Progenitor cell of endocrine pancreas (in vitro differentiated cells): ENCODE measurements at regions not wholly inside any gene's neighbourhood (a gene's known extent, or its start where the extent isn't known, plus 50 kb on each side); places are given as distances from the start of the nearest gene placed in this dataset.

Experiments used
- DNase-seq: peaks from one replicate; pipeline ENCODE4 v3.0.0; 2021; ENCODE audit warnings: low spot score; ENCODE audit not compliant: unreplicated experiment
- H3K27ac Mint-ChIP-seq: 2 replicates; pipeline ENCODE4 v1.8.0; 2021; ENCODE audit warnings: mild to moderate bottlenecking, moderate library complexity, mixed read lengths
- H3K27me3 Mint-ChIP-seq: 2 replicates; pipeline ENCODE4 v1.8.0; 2021; ENCODE audit warnings: mixed read lengths
- H3K36me3 Mint-ChIP-seq: 2 replicates; pipeline ENCODE4 v1.8.0; 2022; ENCODE audit warnings: mixed read lengths; ENCODE audit not compliant: insufficient read depth
- H3K4me1 Mint-ChIP-seq: 2 replicates; pipeline ENCODE4 v1.8.0; 2021; ENCODE audit warnings: low read depth, mixed read lengths
- H3K4me3 Mint-ChIP-seq: 2 replicates; pipeline ENCODE4 v1.8.0; 2021; ENCODE audit warnings: low read depth, mild to moderate bottlenecking, moderate library complexity, mixed read lengths
- H3K9me3 Mint-ChIP-seq: 2 replicates; pipeline ENCODE4 v1.8.0; 2021; ENCODE audit warnings: low read depth, mixed read lengths
- CTCF ChIP-seq: fragments of 200-600 bp; sonication (generic); IDR thresholded peaks from one replicate; pipeline ENCODE4 v1.5.0; 2021; ENCODE audit warnings: antibody characterized with exemption, mild to moderate bottlenecking; ENCODE audit not compliant: unreplicated experiment

DNA sequence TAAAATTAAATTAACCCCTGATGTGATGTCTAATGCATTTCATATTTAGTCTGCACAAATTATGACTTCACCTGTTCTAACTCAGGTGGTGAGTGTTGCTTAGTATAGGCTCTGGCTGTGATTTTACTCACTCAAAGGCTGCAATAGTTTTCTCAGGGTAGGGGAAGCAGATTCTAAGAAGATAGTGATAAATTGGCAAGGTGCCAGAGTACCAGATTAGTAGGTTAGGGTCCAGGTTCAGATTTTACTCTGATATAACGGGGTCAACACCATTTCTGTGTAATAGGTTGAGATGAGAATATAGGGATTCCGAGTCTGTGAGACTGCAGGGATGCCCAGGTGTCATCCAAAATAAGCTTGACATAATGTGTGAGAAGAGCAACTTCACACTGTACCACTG, 1049.6 kb downstream of the STIM2 start:
- Mint-ChIP-seq H3K27me3 (no peaks in the 10 kb centered on the region), H3K4me3 (no peak overlapping the region), H3K27ac (no peak overlapping the region), H3K9me3 (no peaks in the 10 kb centered on the region), H3K4me1 (no peaks in the 10 kb centered on the region), H3K36me3 (no peaks in the 10 kb centered on the region)
- TF ChIP-seq CTCF, result no peak
- no peak for DNase-seq

DNA sequence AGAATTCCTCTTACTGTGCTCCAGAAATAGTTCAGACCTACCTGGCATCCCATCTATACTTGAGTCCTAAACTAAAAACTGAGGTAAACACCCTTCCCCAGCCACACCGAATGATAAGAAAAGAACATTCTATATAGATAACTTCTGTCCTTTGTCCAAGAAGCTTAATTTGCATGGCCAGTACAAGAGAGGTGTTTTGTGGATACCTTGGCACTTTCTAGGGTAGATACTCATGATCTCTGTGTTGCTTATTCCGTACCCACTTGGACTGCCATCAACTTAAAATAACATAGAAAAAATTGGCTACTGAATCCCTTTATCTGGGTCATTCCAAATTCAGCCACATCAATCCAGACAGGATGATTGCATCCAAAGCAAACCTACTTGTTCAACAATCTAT, 1050.4 kb downstream of the STIM2 start:
- no peak for DNase-seq
- no peaks in the 10 kb centered on the region for H3K4me1 Mint-ChIP-seq

DNA sequence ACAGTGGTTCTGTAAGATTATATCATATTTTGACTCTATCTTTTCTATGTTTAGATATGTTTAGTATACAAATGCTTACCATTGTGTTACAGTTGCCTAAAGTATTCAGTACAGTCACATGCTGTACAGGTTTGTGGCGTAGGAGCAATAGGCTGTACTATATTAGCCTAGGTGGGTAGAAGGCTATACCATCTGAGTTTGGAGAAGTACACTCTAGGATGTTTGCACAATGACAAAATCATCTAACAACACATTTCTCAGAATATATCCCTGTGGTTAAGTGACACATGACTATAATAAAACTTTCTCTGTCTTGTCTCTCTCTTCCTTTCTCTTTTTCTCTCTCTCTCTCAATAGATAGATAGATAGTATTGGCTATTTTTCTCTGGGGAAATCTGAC, 1053.1 kb downstream of the STIM2 start:
- TF ChIP-seq CTCF, result no peak
- no peak overlapping the region for H3K4me3 Mint-ChIP-seq
- H3K9me3 Mint-ChIP-seq, result no peaks in the 10 kb centered on the region
- no peaks in the 10 kb centered on the region for H3K27me3 Mint-ChIP-seq
- H3K36me3 Mint-ChIP-seq, result no peaks in the 10 kb centered on the region
- H3K4me1 Mint-ChIP-seq, result no peaks in the 10 kb centered on the region
- no peak for DNase-seq
- no peak overlapping the region for H3K27ac Mint-ChIP-seq

More for the DNA sequence above, 1050.4 kb downstream of the STIM2 start:
- Mint-ChIP-seq H3K36me3 (no peaks in the 10 kb centered on the region), H3K9me3 (no peaks in the 10 kb centered on the region), H3K27me3 (no peaks in the 10 kb centered on the region), H3K4me3 (no peak overlapping the region), H3K27ac (no peak overlapping the region)
- TF ChIP-seq CTCF, result no peak

GRCh38 chr4:27915822-27916221, 1055.2 kb downstream of the STIM2 start:
- DNase-seq, result no peak
- no peaks in the 10 kb centered on the region for H3K9me3 Mint-ChIP-seq
- H3K4me1 Mint-ChIP-seq, result no peaks in the 10 kb centered on the region
- no peak for TF ChIP-seq CTCF
- H3K27me3 Mint-ChIP-seq, result no peaks in the 10 kb centered on the region
- no peak overlapping the region for H3K27ac Mint-ChIP-seq
- no peaks in the 10 kb centered on the region for H3K36me3 Mint-ChIP-seq
- H3K4me3 Mint-ChIP-seq, result no peak overlapping the region

DNA sequence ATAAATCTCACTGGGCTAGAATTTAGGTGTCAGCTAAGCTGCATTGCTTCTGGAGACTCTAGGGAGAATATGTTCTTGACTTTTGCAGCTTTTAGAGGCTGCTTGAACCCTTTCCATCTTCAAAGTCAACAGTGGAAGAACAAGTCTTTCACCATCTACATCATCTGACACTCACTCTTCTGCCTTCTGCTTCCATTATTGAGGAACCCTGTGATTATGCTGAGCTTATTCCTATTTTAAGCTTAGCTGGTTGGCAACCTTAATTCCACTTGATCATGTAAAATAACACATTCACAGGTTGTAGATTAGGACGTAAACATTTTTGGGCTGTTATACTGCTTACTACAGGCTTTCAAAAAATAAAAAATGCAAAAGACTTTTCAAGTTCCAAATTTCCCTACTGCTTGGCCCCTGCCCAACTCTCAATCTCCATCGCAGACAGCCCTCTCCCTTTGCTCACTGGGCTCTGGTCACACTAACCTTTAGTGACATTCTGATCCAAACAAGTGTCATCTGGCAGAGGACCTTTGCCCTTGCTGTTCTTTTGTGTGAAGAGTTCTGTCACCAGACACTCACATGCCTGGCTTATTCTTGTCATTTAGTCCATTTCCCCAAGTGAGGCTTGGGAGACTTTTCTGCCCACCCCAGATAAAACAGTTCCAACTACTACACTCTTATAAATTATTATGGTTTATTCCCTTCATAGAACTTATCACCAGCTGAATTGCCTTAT, 1056.0 kb downstream of the STIM2 start:
- Mint-ChIP-seq H3K27me3 (no peaks in the 10 kb centered on the region), H3K36me3 (no peaks in the 10 kb centered on the region), H3K9me3 (no peaks in the 10 kb centered on the region), H3K4me1 (no peaks in the 10 kb centered on the region), H3K27ac (no peak overlapping the region), H3K4me3 (no peak overlapping the region)
- TF ChIP-seq CTCF, result no peak
- no peak for DNase-seq
